Panc1 (cell line): ENCODE measurements at regions not wholly inside any gene's neighbourhood (a gene's known extent, or its start where the extent isn't known, plus 50 kb on each side); places are given as distances from the start of the nearest gene placed in this dataset.

Source experiments
- ATAC-seq: fragments of 200-7000 bp; cut with Tn5 transposase; 2 replicates; pipeline ENCODE4 v1.9.1; 2020; ENCODE audit warnings: mild to moderate bottlenecking, moderate library complexity
- BruUV-seq: library from RNA; stranded (reverse); fragments of 400-500 nt; replicated peaks from 2 replicates; lab custom pipeline; 2021; lab: Mats Ljungman, UMichigan
- CTCF ChIA-PET: fragments of 300-600 bp; sonication (Branson Sonifier 250); formaldehyde crosslinking; loops from one replicate; lab custom pipeline; 2022; ENCODE audit warnings: antibody characterized with exemption; lab: Charles Lee
- POLR2A ChIA-PET: fragments of 300-600 bp; sonication (Branson Sonifier 250); formaldehyde crosslinking; loops from one replicate; lab custom pipeline; 2022; ENCODE audit warnings: antibody characterized with exemption; lab: Charles Lee
- DNase-seq: peaks from one replicate; pipeline ENCODE4 v3.0.0-alpha.2; 2010; ENCODE audit warnings: low read depth, low spot score
- H3K27ac ChIP-seq: 2 replicates; pipeline ENCODE4 v1.5.1; 2011; ENCODE audit warnings: mild to moderate bottlenecking, low read length, inconsistent platforms
- H3K27me3 ChIP-seq: fragments of 200-500 bp; sonication (Bioruptor generic); 2 replicates; pipeline ENCODE4 v1.6.0; 2014; ENCODE audit warnings: low read length, inconsistent platforms; ENCODE audit not compliant: control insufficient read depth, insufficient read depth
- H3K36me3 ChIP-seq: fragments of 200-500 bp; sonication (Bioruptor generic); 2 replicates; pipeline ENCODE4 v1.5.1; 2014; ENCODE audit warnings: inconsistent platforms, mild to moderate bottlenecking, low read length, moderate library complexity; ENCODE audit not compliant: control insufficient read depth, insufficient read depth
- H3K4me1 ChIP-seq: 2 replicates; pipeline ENCODE4 v1.5.1; 2011; ENCODE audit warnings: inconsistent platforms, mild to moderate bottlenecking, low read length, moderate library complexity; ENCODE audit not compliant: control insufficient read depth, insufficient read depth
- H3K4me3 ChIP-seq, 2 experiments: 2 replicates each; pipeline ENCODE4 v1.5.1; 2011 to 2012; ENCODE audit warnings: low read depth in 2 of 2, low read length in 2 of 2, mild to moderate bottlenecking in 2 of 2, inconsistent platforms in 1 of 2, moderate library complexity in 1 of 2
- H3K9me3 ChIP-seq: fragments of 200-500 bp; sonication (Bioruptor generic); 2 replicates; pipeline ENCODE4 v1.5.1; 2014; ENCODE audit warnings: low read depth, mild to moderate bottlenecking, inconsistent platforms, low read length, moderate library complexity; ENCODE audit not compliant: control insufficient read depth, insufficient read depth
- POLR2AphosphoS5 ChIP-seq: IDR thresholded peaks from 2 replicates; pipeline ENCODE4 v1.6.1; 2012; ENCODE audit warnings: mild to moderate bottlenecking, low read depth, low read length, moderate library complexity
- SIN3A ChIP-seq: IDR thresholded peaks from 2 replicates; pipeline ENCODE4 v1.6.1; 2012; ENCODE audit warnings: low read depth, mild to moderate bottlenecking, low read length, moderate library complexity, borderline replicate concordance; ENCODE audit not compliant: insufficient read depth
- TCF7L2 ChIP-seq: IDR thresholded peaks from 2 replicates; pipeline ENCODE4 v1.6.1; 2011; ENCODE audit warnings: mild to moderate bottlenecking, low read depth, low read length, inconsistent platforms
- in situ Hi-C: cut with HindIII; loops from 2 replicates; pipeline ENCODE4 v1.10.0; 2016; ENCODE audit warnings: low sequenced_read_pairs, low pct_unique_long_range_greater_than_20kb
- intact Hi-C: fragments of 100-400 bp; cut with micrococcal nuclease; formaldehyde crosslinking; loops from one replicate; pipeline ENCODE4 v1.10.0; 2022; ENCODE audit not compliant: unreplicated experiment
- TF ChIP-seq, protein P1 (sequence below): fragments of 450-650 bp; IDR thresholded peaks from 2 replicates; pipeline ENCODE4 v1.5.1; 2017; ENCODE audit warnings: mild to moderate bottlenecking
- TF ChIP-seq, protein P2 (sequence below), 2 experiments: IDR thresholded peaks; 2 replicates each; pipeline ENCODE4 v1.6.1; 2011 to 2012; ENCODE audit warnings: low read depth in 2 of 2, control low read depth in 1 of 2, low read length in 1 of 2, mild to moderate bottlenecking in 1 of 2, moderate library complexity in 1 of 2; ENCODE audit not compliant: insufficient read depth in 1 of 2

DNA sequence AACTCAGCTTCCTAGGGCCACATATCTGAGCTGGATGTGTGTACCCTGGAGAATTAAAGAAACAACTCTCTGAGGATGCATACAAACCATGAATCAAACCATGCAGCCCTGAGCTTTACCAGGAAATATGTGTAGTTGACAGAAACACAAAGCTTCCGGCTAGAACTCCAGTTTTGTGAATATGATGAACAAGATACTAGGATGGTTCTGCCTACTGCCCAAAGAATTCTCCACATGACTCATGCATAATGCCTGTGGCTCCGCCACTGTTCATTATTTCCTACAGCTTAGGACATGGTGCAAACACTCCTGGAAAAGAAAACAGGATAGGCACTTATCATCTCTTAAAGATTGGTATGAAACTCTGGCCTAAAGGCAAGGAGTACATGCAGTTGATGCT, 343.4 kb downstream of the DNAH5 start:
- no TSS peak for BruUV-seq
- ATAC-seq (no peak), DNase-seq (no peak)
- ChIA-PET CTCF (no interaction called here), POLR2A (no interaction called here)
- intact Hi-C loops (no loop called here), in situ Hi-C loops (no loop called here)
- Histone ChIP-seq H3K27me3 (no peaks in the 10 kb centered on the region), H3K27ac (no peak overlapping the region), H3K9me3 (no peaks in the 10 kb centered on the region), H3K4me3 (no peak overlapping the region), H3K36me3 (no peaks in the 10 kb centered on the region), H3K4me1 (no peaks in the 10 kb centered on the region)
- TF ChIP-seq, protein P1, sequence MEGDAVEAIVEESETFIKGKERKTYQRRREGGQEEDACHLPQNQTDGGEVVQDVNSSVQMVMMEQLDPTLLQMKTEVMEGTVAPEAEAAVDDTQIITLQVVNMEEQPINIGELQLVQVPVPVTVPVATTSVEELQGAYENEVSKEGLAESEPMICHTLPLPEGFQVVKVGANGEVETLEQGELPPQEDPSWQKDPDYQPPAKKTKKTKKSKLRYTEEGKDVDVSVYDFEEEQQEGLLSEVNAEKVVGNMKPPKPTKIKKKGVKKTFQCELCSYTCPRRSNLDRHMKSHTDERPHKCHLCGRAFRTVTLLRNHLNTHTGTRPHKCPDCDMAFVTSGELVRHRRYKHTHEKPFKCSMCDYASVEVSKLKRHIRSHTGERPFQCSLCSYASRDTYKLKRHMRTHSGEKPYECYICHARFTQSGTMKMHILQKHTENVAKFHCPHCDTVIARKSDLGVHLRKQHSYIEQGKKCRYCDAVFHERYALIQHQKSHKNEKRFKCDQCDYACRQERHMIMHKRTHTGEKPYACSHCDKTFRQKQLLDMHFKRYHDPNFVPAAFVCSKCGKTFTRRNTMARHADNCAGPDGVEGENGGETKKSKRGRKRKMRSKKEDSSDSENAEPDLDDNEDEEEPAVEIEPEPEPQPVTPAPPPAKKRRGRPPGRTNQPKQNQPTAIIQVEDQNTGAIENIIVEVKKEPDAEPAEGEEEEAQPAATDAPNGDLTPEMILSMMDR: no peak
- TF ChIP-seq POLR2AphosphoS5 (no peak), SIN3A (no peak), TCF7L2 (no peak)
- TF ChIP-seq, protein P2, sequence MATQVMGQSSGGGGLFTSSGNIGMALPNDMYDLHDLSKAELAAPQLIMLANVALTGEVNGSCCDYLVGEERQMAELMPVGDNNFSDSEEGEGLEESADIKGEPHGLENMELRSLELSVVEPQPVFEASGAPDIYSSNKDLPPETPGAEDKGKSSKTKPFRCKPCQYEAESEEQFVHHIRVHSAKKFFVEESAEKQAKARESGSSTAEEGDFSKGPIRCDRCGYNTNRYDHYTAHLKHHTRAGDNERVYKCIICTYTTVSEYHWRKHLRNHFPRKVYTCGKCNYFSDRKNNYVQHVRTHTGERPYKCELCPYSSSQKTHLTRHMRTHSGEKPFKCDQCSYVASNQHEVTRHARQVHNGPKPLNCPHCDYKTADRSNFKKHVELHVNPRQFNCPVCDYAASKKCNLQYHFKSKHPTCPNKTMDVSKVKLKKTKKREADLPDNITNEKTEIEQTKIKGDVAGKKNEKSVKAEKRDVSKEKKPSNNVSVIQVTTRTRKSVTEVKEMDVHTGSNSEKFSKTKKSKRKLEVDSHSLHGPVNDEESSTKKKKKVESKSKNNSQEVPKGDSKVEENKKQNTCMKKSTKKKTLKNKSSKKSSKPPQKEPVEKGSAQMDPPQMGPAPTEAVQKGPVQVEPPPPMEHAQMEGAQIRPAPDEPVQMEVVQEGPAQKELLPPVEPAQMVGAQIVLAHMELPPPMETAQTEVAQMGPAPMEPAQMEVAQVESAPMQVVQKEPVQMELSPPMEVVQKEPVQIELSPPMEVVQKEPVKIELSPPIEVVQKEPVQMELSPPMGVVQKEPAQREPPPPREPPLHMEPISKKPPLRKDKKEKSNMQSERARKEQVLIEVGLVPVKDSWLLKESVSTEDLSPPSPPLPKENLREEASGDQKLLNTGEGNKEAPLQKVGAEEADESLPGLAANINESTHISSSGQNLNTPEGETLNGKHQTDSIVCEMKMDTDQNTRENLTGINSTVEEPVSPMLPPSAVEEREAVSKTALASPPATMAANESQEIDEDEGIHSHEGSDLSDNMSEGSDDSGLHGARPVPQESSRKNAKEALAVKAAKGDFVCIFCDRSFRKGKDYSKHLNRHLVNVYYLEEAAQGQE (IDR thresholded peaks at IDR 0.05; ENCODE audit: insufficient read depth in 1 of 2, low read depth in 2 of 2, low read length in 1 of 2): no peak

DNA sequence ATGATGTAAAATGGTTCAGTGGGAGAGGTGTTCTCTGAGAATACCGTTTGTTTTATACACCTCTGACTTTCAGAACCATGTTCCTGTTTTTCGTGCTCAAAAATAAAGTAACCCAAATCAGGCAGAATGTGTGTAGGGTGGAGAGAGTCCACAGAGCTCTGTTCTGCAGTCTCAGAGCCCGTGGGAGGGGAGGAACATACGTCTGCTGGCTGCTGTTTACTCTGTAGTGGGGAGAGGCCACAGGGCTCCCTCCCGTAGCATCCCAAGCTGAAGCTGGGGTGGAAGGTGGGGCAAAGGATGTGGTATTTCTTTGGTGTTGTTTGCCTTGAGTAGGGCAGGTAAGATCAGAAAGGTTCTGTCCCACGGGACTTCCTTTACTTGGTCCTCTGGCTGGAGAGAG, 348.5 kb downstream of the DNAH5 start:
- TF ChIP-seq TCF7L2: no peak
- TF ChIP-seq, protein P2 (IDR thresholded peaks at IDR 0.05; ENCODE audit: insufficient read depth in 1 of 2, low read depth in 2 of 2, low read length in 1 of 2): no peak
- no peak for TF ChIP-seq SIN3A
- no peak for TF ChIP-seq POLR2AphosphoS5
- H3K36me3 ChIP-seq: no peaks in the 10 kb centered on the region
- no peaks in the 10 kb centered on the region for H3K27me3 ChIP-seq
- in situ Hi-C loops: no loop called here
- DNase-seq (no peak), ATAC-seq (no peak)
- intact Hi-C loops: no loop called here
- CTCF ChIA-PET: no interaction called here
- BruUV-seq: no TSS peak
- H3K4me1 ChIP-seq: peaks cover 4% of the 10 kb centered on the region
- POLR2A ChIA-PET: no interaction called here
- no peak overlapping the region for H3K27ac ChIP-seq
- H3K9me3 ChIP-seq: no peaks in the 10 kb centered on the region
- H3K4me3 ChIP-seq: no peak overlapping the region
